Calu3 (cell line): ENCODE measurements at regions not wholly inside any gene's neighbourhood (a gene's known extent, or its start where the extent isn't known, plus 50 kb on each side); places are given as distances from the start of the nearest gene placed in this dataset.
"Not testable (repeated sequence)": the region's sequence is repeated elsewhere in the genome, so short reads cannot be mapped to it uniquely, and the experiment has no call there.

Experiments
- BruUV-seq: library from RNA; stranded (reverse); fragments of 400-500 nt; replicated peaks from 2 replicates; lab custom pipeline; 2021; lab: Mats Ljungman, UMichigan
- CTCF ChIA-PET: fragments of 300-600 bp; sonication (Branson Sonifier 250); formaldehyde crosslinking; loops from one replicate; lab custom pipeline; 2022; ENCODE audit warnings: antibody characterized with exemption; lab: Charles Lee
- DNase-seq: peaks from one replicate; pipeline ENCODE4 v3.0.0; 2022
- H3K27ac Mint-ChIP-seq: one replicate; pipeline ENCODE4 v1.8.0; 2022; ENCODE audit warnings: mixed read lengths; ENCODE audit not compliant: unreplicated experiment
- H3K27me3 Mint-ChIP-seq: one replicate; pipeline ENCODE4 v1.8.0; 2022; ENCODE audit warnings: mixed read lengths; ENCODE audit not compliant: unreplicated experiment
- H3K36me3 Mint-ChIP-seq: one replicate; pipeline ENCODE4 v1.8.0; 2022; ENCODE audit warnings: mild to moderate bottlenecking, moderate library complexity, mixed read lengths; ENCODE audit not compliant: insufficient read depth, unreplicated experiment
- H3K4me1 Mint-ChIP-seq: one replicate; pipeline ENCODE4 v1.8.0; 2022; ENCODE audit warnings: mild to moderate bottlenecking, low read depth, mixed read lengths; ENCODE audit not compliant: unreplicated experiment
- H3K4me3 Mint-ChIP-seq: one replicate; pipeline ENCODE4 v1.8.0; 2022; ENCODE audit warnings: mild to moderate bottlenecking, low read depth, moderate library complexity, mixed read lengths; ENCODE audit not compliant: unreplicated experiment
- H3K9me3 Mint-ChIP-seq: one replicate; pipeline ENCODE4 v1.8.0; 2022; ENCODE audit warnings: low read depth, mixed read lengths; ENCODE audit not compliant: unreplicated experiment
- intact Hi-C: fragments of 100-400 bp; cut with micrococcal nuclease; formaldehyde crosslinking; loops from one replicate; pipeline ENCODE4 v1.10.0; 2022; ENCODE audit not compliant: unreplicated experiment
- TF ChIP-seq, protein P1 (sequence below): fragments of 200-600 bp; IDR thresholded peaks from one replicate; pipeline ENCODE4 v1.8.0; 2022; ENCODE audit warnings: antibody characterized with exemption; ENCODE audit not compliant: unreplicated experiment

DNA sequence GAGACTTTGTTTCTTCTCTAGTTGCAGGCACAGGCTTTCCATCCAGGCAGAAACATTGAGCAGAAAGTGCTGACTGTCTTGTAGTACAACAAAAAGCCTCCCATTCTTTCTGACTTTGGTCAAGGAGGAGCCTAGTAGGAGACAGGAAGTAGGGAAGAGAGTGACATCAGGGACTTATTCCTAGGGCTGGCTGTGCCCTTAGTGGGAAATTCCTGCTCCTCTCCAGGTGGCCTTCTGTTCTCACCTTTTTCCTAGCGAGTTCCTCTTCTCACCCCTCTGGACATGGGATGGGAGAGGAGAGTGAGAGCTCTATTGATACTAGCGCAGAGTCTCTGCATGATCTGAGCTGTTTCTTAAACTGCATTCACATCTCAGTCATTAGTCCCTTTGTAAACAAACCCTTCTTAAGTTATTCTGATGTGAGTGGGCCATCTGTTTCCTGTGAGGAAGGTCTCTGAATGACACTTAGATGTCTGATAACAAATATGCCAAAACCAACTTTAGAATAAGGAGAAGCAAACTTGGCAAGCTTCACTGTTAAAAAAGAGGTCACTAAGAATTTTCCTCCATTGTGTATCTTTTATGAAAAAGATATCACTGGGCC is 455.0 kb downstream of the GJA1 start:
- Mint-ChIP-seq H3K4me1 (no peaks in the 10 kb centered on the region), H3K9me3 (no peaks in the 10 kb centered on the region), H3K27me3 (no peaks in the 10 kb centered on the region), H3K4me3 (no peak overlapping the region), H3K27ac (no peak overlapping the region), H3K36me3 (peaks cover 5% of the 10 kb centered on the region)
- no peak for DNase-seq
- intact Hi-C loops, result no loop called here
- BruUV-seq, result no TSS peak
- TF ChIP-seq, protein P1, sequence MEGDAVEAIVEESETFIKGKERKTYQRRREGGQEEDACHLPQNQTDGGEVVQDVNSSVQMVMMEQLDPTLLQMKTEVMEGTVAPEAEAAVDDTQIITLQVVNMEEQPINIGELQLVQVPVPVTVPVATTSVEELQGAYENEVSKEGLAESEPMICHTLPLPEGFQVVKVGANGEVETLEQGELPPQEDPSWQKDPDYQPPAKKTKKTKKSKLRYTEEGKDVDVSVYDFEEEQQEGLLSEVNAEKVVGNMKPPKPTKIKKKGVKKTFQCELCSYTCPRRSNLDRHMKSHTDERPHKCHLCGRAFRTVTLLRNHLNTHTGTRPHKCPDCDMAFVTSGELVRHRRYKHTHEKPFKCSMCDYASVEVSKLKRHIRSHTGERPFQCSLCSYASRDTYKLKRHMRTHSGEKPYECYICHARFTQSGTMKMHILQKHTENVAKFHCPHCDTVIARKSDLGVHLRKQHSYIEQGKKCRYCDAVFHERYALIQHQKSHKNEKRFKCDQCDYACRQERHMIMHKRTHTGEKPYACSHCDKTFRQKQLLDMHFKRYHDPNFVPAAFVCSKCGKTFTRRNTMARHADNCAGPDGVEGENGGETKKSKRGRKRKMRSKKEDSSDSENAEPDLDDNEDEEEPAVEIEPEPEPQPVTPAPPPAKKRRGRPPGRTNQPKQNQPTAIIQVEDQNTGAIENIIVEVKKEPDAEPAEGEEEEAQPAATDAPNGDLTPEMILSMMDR, result no peak
- CTCF ChIA-PET, result no interaction called here

DNA sequence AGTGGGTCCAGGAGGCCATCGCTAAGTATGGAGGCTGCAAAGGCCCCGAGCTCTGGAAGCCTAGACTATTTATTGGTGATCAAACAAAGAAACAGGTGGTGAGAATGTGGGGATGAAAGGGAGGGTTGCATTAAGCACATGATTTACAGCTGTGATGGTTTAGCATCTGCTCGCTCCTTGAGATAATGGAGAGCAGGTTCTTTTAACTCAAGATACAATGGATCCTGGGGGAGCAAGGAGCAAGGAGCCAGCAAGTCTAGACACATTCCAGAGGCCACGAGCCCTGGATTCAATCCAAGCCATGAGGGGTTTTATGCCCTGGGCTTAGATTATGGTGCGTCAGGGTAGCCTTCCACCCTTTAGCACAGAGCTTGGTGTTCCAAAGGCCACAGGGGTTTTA is 460.3 kb downstream of the GJA1 start:
- CTCF ChIA-PET, BruUV-seq, H3K4me3 Mint-ChIP-seq, DNase-seq, H3K27me3 Mint-ChIP-seq, H3K27ac Mint-ChIP-seq, H3K4me1 Mint-ChIP-seq, intact Hi-C loops, H3K9me3 Mint-ChIP-seq, H3K36me3 Mint-ChIP-seq: not testable (repeated sequence)

- BruUV-seq, result no TSS peak
- no peak for DNase-seq
- intact Hi-C loops, result no loop called here
- CTCF ChIA-PET, result no interaction called here
- Mint-ChIP-seq H3K27ac (no peak overlapping the region), H3K4me1 (no peaks in the 10 kb centered on the region), H3K4me3 (no peak overlapping the region), H3K9me3 (no peaks in the 10 kb centered on the region), H3K27me3 (no peaks in the 10 kb centered on the region), H3K36me3 (no peaks in the 10 kb centered on the region)
- TF ChIP-seq, protein P1, result no peak
These were observed 460.9 kb downstream of the GJA1 start for GRCh38 chr6:121896363-121896762.

DNA sequence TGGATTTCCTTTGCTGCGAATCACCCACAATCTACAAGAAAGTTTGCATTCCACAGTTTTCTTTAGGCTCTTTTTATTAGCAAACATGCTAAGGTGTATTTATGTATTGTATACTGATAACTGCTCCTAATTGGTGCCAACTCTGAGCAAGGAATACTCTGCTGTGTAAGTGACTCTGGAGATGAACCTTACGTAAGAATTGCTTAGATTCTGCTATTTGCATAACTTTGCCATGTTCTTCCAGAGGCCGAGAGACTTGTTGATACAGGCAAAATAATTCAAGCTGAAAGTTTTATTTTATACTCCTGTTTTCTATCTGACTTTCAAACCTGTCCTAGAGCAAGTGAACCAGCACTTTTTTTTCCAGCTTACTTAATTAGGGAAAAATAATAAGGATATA is 461.3 kb downstream of the GJA1 start:
- no peak overlapping the region for H3K4me3 Mint-ChIP-seq
- H3K36me3 Mint-ChIP-seq, result no peaks in the 10 kb centered on the region
- H3K9me3 Mint-ChIP-seq, result no peaks in the 10 kb centered on the region
- CTCF ChIA-PET, result no interaction called here
- H3K27me3 Mint-ChIP-seq, result no peaks in the 10 kb centered on the region
- H3K27ac Mint-ChIP-seq, result no peak overlapping the region
- DNase-seq, result no peak
- TF ChIP-seq, protein P1, result no peak
- H3K4me1 Mint-ChIP-seq, result no peaks in the 10 kb centered on the region
- intact Hi-C loops, result no loop called here
- no TSS peak for BruUV-seq

DNA sequence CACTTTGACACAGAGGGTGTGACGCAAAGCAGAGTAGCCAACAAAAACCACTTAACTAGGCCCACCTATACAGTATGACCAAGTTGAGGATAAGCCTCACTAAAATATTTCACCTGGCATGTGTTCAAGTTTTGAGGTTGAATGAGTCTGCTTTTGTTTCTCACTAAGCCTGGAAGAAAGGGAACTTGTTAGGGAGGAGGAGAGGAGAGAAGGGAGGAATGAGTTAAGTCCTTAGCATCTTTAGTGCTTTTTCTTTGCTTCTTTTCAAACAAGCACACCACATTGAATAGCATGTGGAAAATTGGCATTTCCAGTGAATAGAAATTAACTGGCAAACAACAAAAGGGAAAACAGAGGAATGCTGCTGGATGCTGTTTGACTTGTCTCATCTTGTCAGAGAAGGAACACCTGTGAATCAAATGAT is 461.9 kb downstream of the GJA1 start:
- Mint-ChIP-seq H3K27ac (no peak overlapping the region), H3K4me1 (no peaks in the 10 kb centered on the region), H3K27me3 (no peaks in the 10 kb centered on the region), H3K4me3 (no peak overlapping the region), H3K9me3 (no peaks in the 10 kb centered on the region), H3K36me3 (no peaks in the 10 kb centered on the region)
- DNase-seq, result no peak
- TF ChIP-seq, protein P1, result no peak
- no TSS peak for BruUV-seq
- CTCF ChIA-PET, result no interaction called here
- intact Hi-C loops, result no loop called here
